Endothelial cell (in vitro differentiated cells): ENCODE measurements at regions not wholly inside any gene's neighbourhood (a gene's known extent, or its start where the extent isn't known, plus 50 kb on each side); places are given as distances from the start of the nearest gene placed in this dataset.

ENCODE experiments used
- DNase-seq: peaks from one replicate; pipeline ENCODE4 v3.0.0; 2021; ENCODE audit warnings: low spot score
- H3K27ac Mint-ChIP-seq: one replicate; pipeline ENCODE4 v1.8.0; 2021; ENCODE audit warnings: mixed read lengths, inconsistent platforms; ENCODE audit not compliant: unreplicated experiment
- H3K27me3 Mint-ChIP-seq: one replicate; pipeline ENCODE4 v1.8.0; 2021; ENCODE audit warnings: mild to moderate bottlenecking, moderate library complexity, mixed read lengths, inconsistent platforms; ENCODE audit not compliant: unreplicated experiment
- H3K36me3 Mint-ChIP-seq: one replicate; pipeline ENCODE4 v1.8.0; 2021; ENCODE audit warnings: mild to moderate bottlenecking, low read depth, mixed read lengths, inconsistent platforms; ENCODE audit not compliant: unreplicated experiment
- H3K4me1 Mint-ChIP-seq: one replicate; pipeline ENCODE4 v1.8.0; 2021; ENCODE audit warnings: mild to moderate bottlenecking, mixed read lengths, inconsistent platforms; ENCODE audit not compliant: unreplicated experiment
- H3K4me3 Mint-ChIP-seq: one replicate; pipeline ENCODE4 v1.8.0; 2021; ENCODE audit warnings: mild to moderate bottlenecking, mixed read lengths, inconsistent platforms; ENCODE audit not compliant: unreplicated experiment
- H3K9me3 Mint-ChIP-seq: one replicate; pipeline ENCODE4 v1.8.0; 2021; ENCODE audit warnings: mixed read lengths, inconsistent platforms; ENCODE audit not compliant: unreplicated experiment
- TF ChIP-seq, protein P1 (sequence below): fragments of 200-600 bp; sonication (generic); IDR thresholded peaks from one replicate; pipeline ENCODE4 v1.5.0; 2021; ENCODE audit warnings: antibody characterized with exemption; ENCODE audit not compliant: unreplicated experiment

DNA sequence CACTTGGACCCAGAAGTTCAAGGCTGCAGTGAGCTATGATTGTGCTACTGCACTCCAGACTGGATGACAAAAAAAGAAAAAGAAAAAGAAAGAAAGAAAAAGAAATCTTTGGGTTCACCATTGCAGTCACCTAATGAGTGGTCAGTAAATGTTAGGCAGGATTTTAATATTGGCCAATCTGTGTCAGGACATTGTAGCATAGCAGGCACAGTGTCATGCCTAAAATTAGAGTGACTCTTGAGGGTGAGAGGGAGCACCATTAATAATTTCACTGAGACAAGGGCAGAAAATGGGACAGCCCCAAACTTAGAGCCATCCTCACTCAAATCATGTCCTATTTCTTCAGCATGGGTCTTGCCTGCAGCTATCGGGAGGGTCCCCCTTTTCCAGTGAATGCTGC is 221.6 kb upstream of the NRP1 start:
- H3K4me3 Mint-ChIP-seq, result no peak overlapping the region
- no peak overlapping the region for H3K27ac Mint-ChIP-seq
- TF ChIP-seq, protein P1, sequence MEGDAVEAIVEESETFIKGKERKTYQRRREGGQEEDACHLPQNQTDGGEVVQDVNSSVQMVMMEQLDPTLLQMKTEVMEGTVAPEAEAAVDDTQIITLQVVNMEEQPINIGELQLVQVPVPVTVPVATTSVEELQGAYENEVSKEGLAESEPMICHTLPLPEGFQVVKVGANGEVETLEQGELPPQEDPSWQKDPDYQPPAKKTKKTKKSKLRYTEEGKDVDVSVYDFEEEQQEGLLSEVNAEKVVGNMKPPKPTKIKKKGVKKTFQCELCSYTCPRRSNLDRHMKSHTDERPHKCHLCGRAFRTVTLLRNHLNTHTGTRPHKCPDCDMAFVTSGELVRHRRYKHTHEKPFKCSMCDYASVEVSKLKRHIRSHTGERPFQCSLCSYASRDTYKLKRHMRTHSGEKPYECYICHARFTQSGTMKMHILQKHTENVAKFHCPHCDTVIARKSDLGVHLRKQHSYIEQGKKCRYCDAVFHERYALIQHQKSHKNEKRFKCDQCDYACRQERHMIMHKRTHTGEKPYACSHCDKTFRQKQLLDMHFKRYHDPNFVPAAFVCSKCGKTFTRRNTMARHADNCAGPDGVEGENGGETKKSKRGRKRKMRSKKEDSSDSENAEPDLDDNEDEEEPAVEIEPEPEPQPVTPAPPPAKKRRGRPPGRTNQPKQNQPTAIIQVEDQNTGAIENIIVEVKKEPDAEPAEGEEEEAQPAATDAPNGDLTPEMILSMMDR, result no peak
- no peak for DNase-seq
- no peaks in the 10 kb centered on the region for H3K36me3 Mint-ChIP-seq
- no peaks in the 10 kb centered on the region for H3K4me1 Mint-ChIP-seq
- H3K9me3 Mint-ChIP-seq, result no peaks in the 10 kb centered on the region
- H3K27me3 Mint-ChIP-seq, result peaks cover 2% of the 10 kb centered on the region

DNA sequence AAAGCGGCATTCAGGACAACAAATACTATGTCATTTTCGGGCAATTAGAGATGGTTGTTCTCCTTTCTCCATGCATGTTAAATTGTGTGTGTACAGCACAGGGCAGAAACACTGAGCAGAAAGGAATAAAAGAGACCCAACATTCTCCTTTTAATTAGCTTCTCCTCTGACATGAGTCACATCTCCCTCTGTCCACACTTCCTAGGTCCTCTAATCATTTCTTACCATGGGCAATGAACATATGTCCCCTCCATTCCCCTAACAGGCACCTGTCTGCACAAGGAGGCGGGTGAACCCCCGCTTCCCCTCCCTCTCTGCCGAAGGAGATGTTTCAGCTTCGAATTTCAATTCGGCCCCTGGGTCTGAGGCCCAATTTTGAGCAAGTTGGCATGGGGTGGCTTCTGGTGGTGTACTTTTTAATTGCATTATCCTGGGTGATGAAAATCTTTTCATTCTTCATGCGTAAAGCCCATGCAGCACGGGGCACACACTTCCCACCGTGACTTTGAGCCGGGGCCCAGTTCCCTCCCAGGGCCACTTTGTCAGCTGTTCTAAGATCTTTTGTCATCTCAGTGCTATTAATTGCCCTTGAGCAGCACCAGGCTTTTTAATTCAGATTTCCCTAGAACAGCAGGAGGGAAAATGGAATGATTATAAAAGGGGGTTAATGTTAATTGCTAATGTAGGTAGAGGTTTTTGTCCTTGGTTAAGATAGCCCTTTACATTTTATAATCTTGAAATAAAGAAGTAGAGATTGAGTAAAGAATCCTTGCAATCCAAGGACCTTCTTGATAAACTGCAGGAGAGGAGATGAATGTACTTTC is 219.5 kb upstream of the NRP1 start:
- H3K4me1 Mint-ChIP-seq, result no peaks in the 10 kb centered on the region
- TF ChIP-seq, protein P1, result no peak
- H3K4me3 Mint-ChIP-seq, result no peak overlapping the region
- DNase-seq, result no peak
- H3K27me3 Mint-ChIP-seq, result peaks cover 2% of the 10 kb centered on the region
- no peak overlapping the region for H3K27ac Mint-ChIP-seq
- no peaks in the 10 kb centered on the region for H3K9me3 Mint-ChIP-seq
- H3K36me3 Mint-ChIP-seq, result no peaks in the 10 kb centered on the region

DNA sequence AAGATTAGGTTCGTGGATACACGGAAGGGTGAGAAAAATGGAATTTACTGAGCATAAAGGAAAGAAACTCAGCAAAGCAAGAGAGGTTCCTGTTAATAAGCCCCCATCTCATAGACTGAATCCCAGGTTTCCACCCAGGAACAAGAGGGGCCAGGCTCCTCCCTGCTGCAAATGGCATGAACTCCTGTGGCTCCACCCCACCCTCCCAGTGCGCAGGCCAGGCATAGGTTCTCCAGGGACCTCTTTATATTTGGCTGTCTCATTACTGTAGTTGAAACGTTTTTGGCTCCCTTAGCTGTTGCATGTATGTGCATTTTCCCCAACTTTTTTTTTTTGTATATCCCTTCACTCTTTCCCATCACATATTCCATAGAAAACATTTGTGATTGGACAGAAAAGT is 217.8 kb upstream of the NRP1 start:
- Mint-ChIP-seq H3K4me3 (no peak overlapping the region), H3K9me3 (no peaks in the 10 kb centered on the region), H3K27ac (no peak overlapping the region), H3K27me3 (no peaks in the 10 kb centered on the region), H3K36me3 (no peaks in the 10 kb centered on the region), H3K4me1 (no peaks in the 10 kb centered on the region)
- TF ChIP-seq, protein P1, result no peak
- DNase-seq, result no peak

DNA sequence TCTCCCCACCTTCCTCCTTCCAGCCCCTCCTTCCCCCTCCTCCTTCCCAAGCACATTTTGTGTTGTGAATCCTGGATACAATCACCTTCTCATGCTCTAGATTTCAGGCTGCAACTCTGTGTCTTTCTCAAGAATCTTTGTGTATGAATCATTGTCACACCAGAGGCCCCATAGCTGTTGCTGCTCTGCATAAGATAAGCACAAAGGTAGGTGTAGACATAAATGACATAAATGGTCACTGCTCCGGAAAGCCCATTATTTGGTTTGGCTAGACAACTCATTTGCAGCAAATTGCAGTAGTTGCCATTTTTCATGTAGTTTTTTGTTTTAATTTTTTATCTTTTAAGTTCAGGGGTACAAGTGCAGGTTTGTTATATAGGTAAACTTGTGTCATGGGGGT is 216.3 kb upstream of the NRP1 start:
- Mint-ChIP-seq H3K4me1 (no peaks in the 10 kb centered on the region), H3K36me3 (no peaks in the 10 kb centered on the region), H3K27ac (no peak overlapping the region), H3K9me3 (no peaks in the 10 kb centered on the region), H3K4me3 (no peak overlapping the region), H3K27me3 (no peaks in the 10 kb centered on the region)
- TF ChIP-seq, protein P1, result no peak
- no peak for DNase-seq

DNA sequence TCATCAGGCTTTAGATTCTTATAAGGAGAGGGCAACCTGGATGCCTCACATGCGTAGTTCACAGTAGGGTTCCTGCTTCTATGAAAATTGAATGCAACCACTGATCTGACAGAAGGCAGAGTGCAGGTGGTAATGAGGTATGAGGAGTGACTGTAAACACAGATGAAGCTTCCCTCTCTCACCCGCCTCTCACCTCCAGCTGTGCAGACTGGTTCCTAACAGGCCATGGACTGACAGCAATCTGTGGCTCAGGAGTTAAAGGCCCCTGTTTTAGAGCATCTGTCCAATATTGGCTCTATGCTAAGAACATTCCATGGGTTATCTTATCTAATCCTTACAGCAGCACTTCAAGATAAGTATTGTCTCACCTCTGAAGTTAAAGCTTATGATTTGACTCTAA is 213.5 kb upstream of the NRP1 start:
- H3K4me3 Mint-ChIP-seq, result no peak overlapping the region

More for the DNA sequence above, 213.5 kb upstream of the NRP1 start:
- H3K36me3 Mint-ChIP-seq, result no peaks in the 10 kb centered on the region
- H3K4me1 Mint-ChIP-seq, result no peaks in the 10 kb centered on the region
- TF ChIP-seq, protein P1, result no peak
- H3K9me3 Mint-ChIP-seq, result no peaks in the 10 kb centered on the region
- no peak overlapping the region for H3K27ac Mint-ChIP-seq
- no peak for DNase-seq
- no peaks in the 10 kb centered on the region for H3K27me3 Mint-ChIP-seq
